Vagina (tissue), 2 donors: ENCODE measurements at regions not wholly inside any gene's neighbourhood (a gene's known extent, or its start where the extent isn't known, plus 50 kb on each side); places are given as distances from the start of the nearest gene placed in this dataset.
"Not testable (repeated sequence)": the region's sequence is repeated elsewhere in the genome, so short reads cannot be mapped to it uniquely, and the experiment has no call there.

ENCODE experiments used
- POLR2A ChIP-seq, 2 donors: fragments of 450-650 bp; IDR thresholded peaks; one replicate each; pipeline ENCODE4 v1.6.1; 2017; ENCODE audit warnings: antibody characterized with exemption in 2 of 2, mild to moderate bottlenecking in 2 of 2, moderate library complexity in 2 of 2
- POLR2AphosphoS5 ChIP-seq, 2 donors: sonication (generic); formaldehyde crosslinking; IDR thresholded peaks; one replicate each; pipeline ENCODE4 v1.9.0; 2017; ENCODE audit warnings: antibody characterized with exemption in 2 of 2, mild to moderate bottlenecking in 2 of 2, low read depth in 1 of 2; ENCODE audit not compliant: insufficient read depth in 1 of 2
- TF ChIP-seq, protein P1 (sequence below), 3 experiments: fragments of 450-650 bp in 2 of 3; fragments of 200-600 bp in 1 of 3; sonication (generic) in 1 of 3; IDR thresholded peaks; one replicate each; pipeline ENCODE4 v1.5.1; 2017 to 2019; ENCODE audit warnings: antibody characterized with exemption in 3 of 3, mild to moderate bottlenecking in 2 of 3, moderate library complexity in 2 of 3

DNA sequence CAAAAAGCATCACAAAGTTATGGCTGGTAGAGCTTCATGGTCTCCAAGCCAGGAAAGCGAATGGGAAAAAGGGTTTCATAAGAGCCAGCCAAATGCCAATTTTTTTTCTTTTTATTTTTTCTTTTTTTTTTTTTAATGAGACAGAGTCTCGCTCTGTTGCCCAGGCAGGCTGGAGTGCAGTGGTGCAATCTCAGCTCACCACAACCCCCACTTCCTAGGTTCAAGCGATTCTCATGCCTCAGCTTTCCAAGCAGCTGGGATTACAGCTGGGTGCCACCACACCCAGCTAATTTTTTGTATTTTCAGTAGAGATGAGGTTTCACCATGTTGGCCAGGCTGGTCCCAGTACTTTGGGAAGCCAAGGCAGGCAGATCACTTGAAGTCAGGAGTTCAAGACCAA is 148.7 kb upstream of the POGK start:
- TF ChIP-seq, protein P1, sequence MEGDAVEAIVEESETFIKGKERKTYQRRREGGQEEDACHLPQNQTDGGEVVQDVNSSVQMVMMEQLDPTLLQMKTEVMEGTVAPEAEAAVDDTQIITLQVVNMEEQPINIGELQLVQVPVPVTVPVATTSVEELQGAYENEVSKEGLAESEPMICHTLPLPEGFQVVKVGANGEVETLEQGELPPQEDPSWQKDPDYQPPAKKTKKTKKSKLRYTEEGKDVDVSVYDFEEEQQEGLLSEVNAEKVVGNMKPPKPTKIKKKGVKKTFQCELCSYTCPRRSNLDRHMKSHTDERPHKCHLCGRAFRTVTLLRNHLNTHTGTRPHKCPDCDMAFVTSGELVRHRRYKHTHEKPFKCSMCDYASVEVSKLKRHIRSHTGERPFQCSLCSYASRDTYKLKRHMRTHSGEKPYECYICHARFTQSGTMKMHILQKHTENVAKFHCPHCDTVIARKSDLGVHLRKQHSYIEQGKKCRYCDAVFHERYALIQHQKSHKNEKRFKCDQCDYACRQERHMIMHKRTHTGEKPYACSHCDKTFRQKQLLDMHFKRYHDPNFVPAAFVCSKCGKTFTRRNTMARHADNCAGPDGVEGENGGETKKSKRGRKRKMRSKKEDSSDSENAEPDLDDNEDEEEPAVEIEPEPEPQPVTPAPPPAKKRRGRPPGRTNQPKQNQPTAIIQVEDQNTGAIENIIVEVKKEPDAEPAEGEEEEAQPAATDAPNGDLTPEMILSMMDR (IDR thresholded peaks at IDR 0.05), result not testable (repeated sequence)
- TF ChIP-seq POLR2A (IDR thresholded peaks at IDR 0.05); POLR2AphosphoS5 (IDR thresholded peaks at IDR 0.05; ENCODE audit: insufficient read depth in 1 of 2, low read depth in 1 of 2): not testable (repeated sequence)
